Activated CD8-positive, alpha-beta T cell treated with anti-CD3 and anti-CD28 coated beads, Interleukin-2, amount 10 ng/mL, durations not matched to agents 7 days and 5 days (primary cell): ENCODE measurements at regions not wholly inside any gene's neighbourhood (a gene's known extent, or its start where the extent isn't known, plus 50 kb on each side); places are given as distances from the start of the nearest gene placed in this dataset.
"Not testable (repeated sequence)": the region's sequence is repeated elsewhere in the genome, so short reads cannot be mapped to it uniquely, and the experiment has no call there.

Source experiments
- ATAC-seq: fragments of 150-1000 bp; cut with Tn5 transposase; one replicate; pipeline ENCODE4 v1.10.0; 2021; ENCODE audit warnings: moderate library complexity
- CTCF ChIA-PET: fragments of 350-600 bp; sonication (Branson Sonifier 250); formaldehyde crosslinking; loops from one replicate; lab custom pipeline; 2021; ENCODE audit warnings: antibody characterized with exemption; lab: Charles Lee
- POLR2A ChIA-PET: fragments of 350-600 bp; sonication (Branson Sonifier 250); formaldehyde crosslinking; loops from one replicate; lab custom pipeline; 2021; ENCODE audit warnings: antibody characterized with exemption; lab: Charles Lee
- DNase-seq: peaks from one replicate; pipeline ENCODE4 v3.0.0-alpha.2; 2020
- H3K27ac Mint-ChIP-seq: one replicate; pipeline ENCODE4 v1.8.0; 2021; ENCODE audit warnings: mild to moderate bottlenecking, mixed read lengths
- H3K27me3 Mint-ChIP-seq: one replicate; pipeline ENCODE4 v1.8.0; 2021; ENCODE audit warnings: low read depth, mixed read lengths
- H3K36me3 Mint-ChIP-seq: one replicate; pipeline ENCODE4 v1.8.0; 2021; ENCODE audit warnings: low read depth, mixed read lengths
- H3K4me1 Mint-ChIP-seq: one replicate; pipeline ENCODE4 v1.8.0; 2021; ENCODE audit warnings: low read depth, mixed read lengths
- H3K4me3 Mint-ChIP-seq: one replicate; pipeline ENCODE4 v1.8.0; 2021; ENCODE audit warnings: mild to moderate bottlenecking, mixed read lengths
- H3K9me3 Mint-ChIP-seq: one replicate; pipeline ENCODE4 v1.8.0; 2022; ENCODE audit warnings: mixed read lengths; ENCODE audit not compliant: insufficient read depth

DNA sequence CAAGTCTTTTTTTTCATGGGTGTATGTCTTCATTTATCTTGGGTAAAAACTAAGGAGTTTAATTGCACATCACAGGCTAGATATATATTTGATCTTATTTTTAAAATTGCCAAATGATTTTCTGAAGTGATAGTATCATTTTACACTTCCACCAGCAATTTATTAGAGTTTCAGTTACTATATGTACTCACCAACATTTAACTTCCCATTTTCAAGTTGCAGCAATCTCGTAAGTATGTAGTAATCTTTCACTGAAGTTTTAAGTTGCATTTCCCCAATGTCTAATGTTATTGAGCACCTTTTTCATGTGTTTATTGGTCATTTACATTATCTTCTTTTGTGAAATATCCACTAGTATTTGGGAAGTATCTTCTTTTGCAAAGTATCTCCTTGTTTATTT, 277.4 kb upstream of the CNR1 start:
- CTCF ChIA-PET: no interaction called here
- no peaks in the 10 kb centered on the region for H3K36me3 Mint-ChIP-seq
- no peaks in the 10 kb centered on the region for H3K9me3 Mint-ChIP-seq
- no peak overlapping the region for H3K27ac Mint-ChIP-seq
- H3K27me3 Mint-ChIP-seq: no peaks in the 10 kb centered on the region
- H3K4me1 Mint-ChIP-seq: no peaks in the 10 kb centered on the region
- POLR2A ChIA-PET: no interaction called here
- no peak overlapping the region for H3K4me3 Mint-ChIP-seq
- DNase-seq (no peak), ATAC-seq (no peak)

GRCh38 chr6:88442737-88443136, 276.6 kb upstream of the CNR1 start:
- Mint-ChIP-seq H3K27me3 (no peaks in the 10 kb centered on the region), H3K4me1 (no peaks in the 10 kb centered on the region), H3K27ac (no peak overlapping the region), H3K36me3 (no peaks in the 10 kb centered on the region), H3K9me3 (no peaks in the 10 kb centered on the region), H3K4me3 (no peak overlapping the region)
- CTCF ChIA-PET: no interaction called here
- ATAC-seq: no peak
- POLR2A ChIA-PET: no interaction called here
- DNase-seq: no peak

DNA sequence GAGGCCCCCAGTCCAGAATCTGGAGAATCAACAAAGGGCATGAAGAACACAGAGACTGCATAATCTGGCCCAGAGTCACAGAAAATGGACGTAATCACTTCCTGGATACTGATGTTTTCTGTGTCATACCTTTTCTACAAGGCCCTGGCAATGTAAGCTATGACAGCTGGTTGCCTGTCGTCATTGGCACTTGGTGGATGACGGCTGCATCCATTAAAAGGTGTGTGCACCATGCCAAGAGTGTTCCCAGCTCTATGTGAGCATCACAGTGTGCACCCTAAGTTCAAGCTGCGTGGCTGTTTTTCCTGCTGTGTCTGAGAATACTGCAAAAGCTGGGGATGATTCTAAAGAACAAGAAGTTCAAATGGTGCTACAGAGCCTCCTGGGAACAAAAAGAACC, 275.2 kb upstream of the CNR1 start:
- ChIA-PET POLR2A (no interaction called here), CTCF (no interaction called here)
- no peaks in the 10 kb centered on the region for H3K9me3 Mint-ChIP-seq
- no peaks in the 10 kb centered on the region for H3K4me1 Mint-ChIP-seq
- no peaks in the 10 kb centered on the region for H3K27me3 Mint-ChIP-seq
- H3K27ac Mint-ChIP-seq: no peak overlapping the region
- H3K4me3 Mint-ChIP-seq: no peak overlapping the region
- no peaks in the 10 kb centered on the region for H3K36me3 Mint-ChIP-seq
- no peak for DNase-seq
- no peak for ATAC-seq

DNA sequence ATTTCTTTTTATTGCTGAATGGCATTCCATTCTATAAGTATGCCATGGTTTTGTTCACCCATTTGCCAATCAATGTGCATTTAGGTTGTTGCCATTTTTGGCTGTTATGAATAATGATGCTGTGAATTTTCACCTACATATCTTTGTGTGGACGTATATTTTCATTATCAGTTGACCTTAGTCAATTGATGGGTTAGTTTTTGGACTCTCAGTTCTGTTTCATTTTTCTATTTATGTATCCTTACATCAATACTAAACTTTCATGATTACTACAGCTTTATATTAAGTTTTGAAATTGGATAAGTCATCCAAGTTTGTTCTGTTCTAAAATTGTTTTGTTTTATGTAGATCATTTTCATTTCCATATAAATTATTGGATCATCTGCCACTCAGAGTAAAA, 261.9 kb upstream of the CNR1 start:
- Mint-ChIP-seq H3K27me3 (no peaks in the 10 kb centered on the region), H3K4me3 (no peak overlapping the region), H3K36me3 (no peaks in the 10 kb centered on the region), H3K4me1 (no peaks in the 10 kb centered on the region), H3K9me3 (no peaks in the 10 kb centered on the region), H3K27ac (no peak overlapping the region)
- ChIA-PET POLR2A (no interaction called here), CTCF (no interaction called here)
- ATAC-seq (no peak), DNase-seq (no peak)

- Mint-ChIP-seq H3K27me3 (no peaks in the 10 kb centered on the region), H3K4me3 (no peak overlapping the region), H3K27ac (no peak overlapping the region), H3K36me3 (no peaks in the 10 kb centered on the region), H3K4me1 (no peaks in the 10 kb centered on the region), H3K9me3 (no peaks in the 10 kb centered on the region)
- no peak for DNase-seq
- CTCF ChIA-PET: no interaction called here
- no peak for ATAC-seq
- POLR2A ChIA-PET: no interaction called here
Measured at GRCh38 chr6:88426005-88426404, 259.9 kb upstream of the CNR1 start.

GRCh38 chr6:88422831-88423230, 256.7 kb upstream of the CNR1 start:
- Mint-ChIP-seq H3K36me3 (no peaks in the 10 kb centered on the region), H3K4me3 (no peak overlapping the region), H3K27me3 (no peaks in the 10 kb centered on the region), H3K4me1 (no peaks in the 10 kb centered on the region), H3K9me3 (no peaks in the 10 kb centered on the region), H3K27ac (no peak overlapping the region)
- ChIA-PET CTCF (no interaction called here), POLR2A (no interaction called here)
- DNase-seq (no peak), ATAC-seq (no peak)

DNA sequence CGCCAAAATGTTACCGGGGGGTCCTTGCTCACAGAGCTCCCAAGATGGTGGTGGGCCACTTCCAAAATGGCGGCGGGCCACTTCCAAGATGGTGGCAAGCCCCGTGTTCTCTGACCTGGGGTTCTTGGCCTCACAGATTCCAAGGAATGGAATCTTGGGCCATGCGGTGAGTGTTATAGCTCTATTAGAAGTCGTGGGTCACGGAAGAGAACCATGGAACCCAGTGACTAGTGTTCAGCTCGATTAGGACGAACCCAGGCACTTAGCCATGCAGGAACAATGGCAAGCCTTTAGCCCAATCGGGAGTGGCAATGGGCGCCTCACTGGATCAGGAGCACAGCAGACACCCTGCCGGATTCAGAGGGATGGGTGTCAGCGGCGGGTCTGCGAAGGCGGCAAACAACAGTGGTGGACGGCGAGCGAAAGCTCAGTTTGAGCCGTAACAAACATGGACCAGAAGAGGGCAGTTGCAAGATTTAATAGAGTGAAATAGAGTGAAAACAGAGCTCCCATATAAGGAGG, 254.9 kb upstream of the CNR1 start:
- ATAC-seq, H3K4me3 Mint-ChIP-seq, POLR2A ChIA-PET, H3K27ac Mint-ChIP-seq, CTCF ChIA-PET, H3K27me3 Mint-ChIP-seq, H3K4me1 Mint-ChIP-seq, H3K36me3 Mint-ChIP-seq, DNase-seq, H3K9me3 Mint-ChIP-seq: not testable (repeated sequence)

DNA sequence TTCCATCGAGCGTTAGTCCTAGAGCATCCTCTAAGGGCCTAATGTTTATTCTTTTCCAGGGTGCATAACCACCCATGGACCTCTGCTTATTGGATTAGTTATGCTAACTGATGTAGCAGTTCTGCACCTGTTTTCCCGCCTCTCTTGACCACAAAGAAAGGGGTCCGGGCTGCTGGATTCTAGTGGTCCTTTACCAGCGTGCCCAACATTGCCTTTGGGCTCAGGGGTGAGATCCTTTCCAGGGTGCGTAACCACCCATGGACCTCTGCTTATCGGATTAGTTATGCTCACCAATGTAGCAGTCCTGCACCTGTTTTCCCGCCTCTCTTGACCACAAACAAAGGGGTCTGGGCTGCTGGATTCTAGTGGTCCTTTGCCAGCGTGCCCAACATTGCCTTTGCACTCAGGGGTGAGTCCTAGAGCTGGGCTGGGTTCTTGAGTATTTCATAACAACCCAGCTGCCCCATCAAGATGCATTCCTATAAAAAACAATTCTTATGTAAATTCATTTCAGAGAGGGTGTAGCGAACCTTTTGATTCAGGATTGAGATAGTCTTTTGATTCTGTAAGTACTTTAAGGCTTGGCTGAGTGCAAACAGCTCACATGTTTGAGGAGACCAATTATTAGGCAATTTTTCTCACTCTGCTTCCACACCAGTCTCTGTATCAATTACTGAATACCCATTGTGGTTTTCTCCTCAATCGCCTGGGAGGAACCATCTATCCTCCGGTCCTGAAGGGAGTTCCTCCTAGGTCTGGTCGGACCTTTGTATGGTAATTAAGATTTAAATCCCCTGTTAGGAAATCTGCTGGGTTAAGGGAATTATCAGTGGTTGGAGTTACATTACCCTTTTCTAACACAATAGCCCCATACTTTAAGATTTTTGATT, 253.0 kb upstream of the CNR1 start:
- POLR2A ChIA-PET, DNase-seq, H3K27ac Mint-ChIP-seq, H3K4me1 Mint-ChIP-seq, H3K4me3 Mint-ChIP-seq, H3K9me3 Mint-ChIP-seq, H3K36me3 Mint-ChIP-seq, ATAC-seq, H3K27me3 Mint-ChIP-seq, CTCF ChIA-PET: not testable (repeated sequence)

DNA sequence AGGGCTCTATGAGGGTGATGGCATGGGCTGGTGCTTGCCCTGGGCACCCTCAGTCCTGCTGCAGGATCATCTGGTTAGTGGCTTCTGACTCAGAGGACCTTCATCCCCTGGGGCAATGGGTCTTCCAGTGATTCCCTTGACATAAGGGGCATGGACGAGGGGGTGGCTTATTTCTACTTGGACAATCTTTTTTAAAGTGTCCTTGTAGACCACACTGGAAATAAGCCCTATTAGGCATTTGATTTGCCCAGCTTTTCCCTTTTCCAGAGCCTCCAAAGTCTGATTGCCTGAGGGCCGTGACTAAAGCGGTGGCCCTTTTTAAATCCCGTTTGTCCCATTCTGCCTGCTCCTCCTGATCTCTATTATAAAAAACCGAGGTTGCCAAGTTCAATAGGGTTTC, 251.2 kb upstream of the CNR1 start:
- CTCF ChIA-PET, H3K4me3 Mint-ChIP-seq, DNase-seq, H3K27me3 Mint-ChIP-seq, H3K36me3 Mint-ChIP-seq, POLR2A ChIA-PET, ATAC-seq, H3K9me3 Mint-ChIP-seq, H3K4me1 Mint-ChIP-seq, H3K27ac Mint-ChIP-seq: not testable (repeated sequence)

DNA sequence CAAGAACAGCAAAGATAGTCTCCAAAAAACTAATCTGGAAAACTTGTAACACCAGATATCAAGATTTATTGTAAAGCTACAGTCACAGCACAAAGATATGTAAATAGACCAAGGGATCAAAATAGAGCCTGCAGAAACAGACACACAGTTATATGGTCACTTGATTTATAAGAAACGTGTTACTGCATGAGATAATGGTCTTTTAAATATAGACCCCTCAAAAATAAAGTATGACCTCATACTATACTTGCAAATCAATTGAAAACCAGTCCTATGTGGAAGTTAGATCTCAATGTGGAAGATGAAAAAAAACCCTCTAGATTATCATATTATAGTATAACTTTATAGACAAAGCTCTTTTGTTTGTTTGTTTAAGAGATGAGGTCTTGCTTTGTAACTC, 247.3 kb upstream of the CNR1 start:
- Mint-ChIP-seq H3K36me3 (no peaks in the 10 kb centered on the region), H3K9me3 (no peaks in the 10 kb centered on the region), H3K27ac (no peak overlapping the region), H3K4me3 (no peak overlapping the region), H3K4me1 (no peaks in the 10 kb centered on the region), H3K27me3 (no peaks in the 10 kb centered on the region)
- ChIA-PET CTCF (no interaction called here), POLR2A (no interaction called here)
- DNase-seq (no peak), ATAC-seq (no peak)

DNA sequence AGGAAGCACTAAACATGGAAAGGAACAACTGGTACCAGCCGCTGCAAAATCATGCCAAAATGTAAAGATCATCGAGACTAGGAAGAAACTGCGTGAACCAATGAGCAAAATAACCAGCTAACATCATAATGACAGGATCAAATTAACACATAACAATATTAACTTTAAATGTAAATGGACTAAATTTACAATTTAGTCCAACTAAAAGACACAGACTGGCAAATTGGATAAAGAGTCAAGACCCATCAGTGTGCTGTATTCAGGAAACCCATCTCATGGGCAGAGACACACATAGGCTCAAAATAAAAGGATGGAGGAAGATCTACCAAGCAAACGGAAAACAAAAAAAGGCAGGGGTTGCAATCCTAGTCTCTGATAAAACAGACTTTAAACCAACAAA, 242.2 kb upstream of the CNR1 start:
- H3K36me3 Mint-ChIP-seq, DNase-seq, POLR2A ChIA-PET, H3K27me3 Mint-ChIP-seq, H3K4me1 Mint-ChIP-seq, CTCF ChIA-PET, H3K9me3 Mint-ChIP-seq, H3K27ac Mint-ChIP-seq, ATAC-seq, H3K4me3 Mint-ChIP-seq: not testable (repeated sequence)

GRCh38 chr6:88406674-88407073, 240.5 kb upstream of the CNR1 start:
- POLR2A ChIA-PET, H3K4me3 Mint-ChIP-seq, H3K9me3 Mint-ChIP-seq, H3K27ac Mint-ChIP-seq, H3K27me3 Mint-ChIP-seq, H3K36me3 Mint-ChIP-seq, H3K4me1 Mint-ChIP-seq, ATAC-seq, CTCF ChIA-PET, DNase-seq: not testable (repeated sequence)

- H3K36me3 Mint-ChIP-seq: no peaks in the 10 kb centered on the region
- no peak overlapping the region for H3K27ac Mint-ChIP-seq
- ATAC-seq (no peak), DNase-seq (no peak)
- H3K9me3 Mint-ChIP-seq: no peaks in the 10 kb centered on the region
- H3K4me1 Mint-ChIP-seq: no peaks in the 10 kb centered on the region
- H3K4me3 Mint-ChIP-seq: no peak overlapping the region
- no peaks in the 10 kb centered on the region for H3K27me3 Mint-ChIP-seq
- POLR2A ChIA-PET: no interaction called here
- CTCF ChIA-PET: no interaction called here
Measured at GRCh38 chr6:88403486-88403885, 237.3 kb upstream of the CNR1 start.
